22Rv1 (cell line): ENCODE measurements at regions not wholly inside any gene's neighbourhood (a gene's known extent, or its start where the extent isn't known, plus 50 kb on each side); places are given as distances from the start of the nearest gene placed in this dataset.

Source experiments
- ZFX ChIP-seq: fragments of 450-650 bp; IDR thresholded peaks from 2 replicates; pipeline ENCODE4 v1.6.1; 2017; ENCODE audit warnings: antibody characterized with exemption, borderline replicate concordance
- TF ChIP-seq, protein P1 (sequence below): fragments of 450-650 bp; IDR thresholded peaks from 2 replicates; pipeline ENCODE4 v1.5.1; 2017; ENCODE audit warnings: mild to moderate bottlenecking

DNA sequence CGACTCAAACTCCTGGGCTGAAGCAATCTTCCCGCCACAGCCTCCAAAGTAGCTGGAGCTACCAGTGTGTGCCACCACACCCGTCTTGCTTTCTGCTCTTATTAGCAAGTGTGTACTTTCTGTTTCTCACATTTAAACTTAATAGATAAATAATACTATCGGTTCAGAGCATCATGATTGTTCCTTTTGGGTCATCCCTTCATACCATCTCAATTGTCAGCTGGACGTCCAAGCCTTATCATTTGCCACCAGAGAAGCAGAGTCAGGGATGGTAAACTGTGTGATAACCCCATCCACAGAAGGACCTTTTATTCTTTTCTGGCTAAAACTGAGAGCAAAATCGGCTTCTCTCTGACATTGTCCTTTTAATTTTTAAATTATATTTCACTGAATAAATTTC, 279.8 kb upstream of the GOT2 start:
- TF ChIP-seq, protein P1, sequence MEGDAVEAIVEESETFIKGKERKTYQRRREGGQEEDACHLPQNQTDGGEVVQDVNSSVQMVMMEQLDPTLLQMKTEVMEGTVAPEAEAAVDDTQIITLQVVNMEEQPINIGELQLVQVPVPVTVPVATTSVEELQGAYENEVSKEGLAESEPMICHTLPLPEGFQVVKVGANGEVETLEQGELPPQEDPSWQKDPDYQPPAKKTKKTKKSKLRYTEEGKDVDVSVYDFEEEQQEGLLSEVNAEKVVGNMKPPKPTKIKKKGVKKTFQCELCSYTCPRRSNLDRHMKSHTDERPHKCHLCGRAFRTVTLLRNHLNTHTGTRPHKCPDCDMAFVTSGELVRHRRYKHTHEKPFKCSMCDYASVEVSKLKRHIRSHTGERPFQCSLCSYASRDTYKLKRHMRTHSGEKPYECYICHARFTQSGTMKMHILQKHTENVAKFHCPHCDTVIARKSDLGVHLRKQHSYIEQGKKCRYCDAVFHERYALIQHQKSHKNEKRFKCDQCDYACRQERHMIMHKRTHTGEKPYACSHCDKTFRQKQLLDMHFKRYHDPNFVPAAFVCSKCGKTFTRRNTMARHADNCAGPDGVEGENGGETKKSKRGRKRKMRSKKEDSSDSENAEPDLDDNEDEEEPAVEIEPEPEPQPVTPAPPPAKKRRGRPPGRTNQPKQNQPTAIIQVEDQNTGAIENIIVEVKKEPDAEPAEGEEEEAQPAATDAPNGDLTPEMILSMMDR = no peak
- no peak for TF ChIP-seq ZFX
